ENCODE measurements at regions not wholly inside any gene's neighbourhood (a gene's known extent, or its start where the extent isn't known, plus 50 kb on each side); places are given as distances from the start of the nearest gene placed in this dataset.
"Not testable (repeated sequence)": the region's sequence is repeated elsewhere in the genome, so short reads cannot be mapped to it uniquely, and the experiment has no call there.

GRCh38 chr3:166303681-166304080 lies 466.5 kb upstream of the BCHE start:
- DNase-seq, result no peak

GRCh38 chr3:166302331-166302730 lies 465.1 kb upstream of the BCHE start:
- no peak for DNase-seq

GRCh38 chr3:166296179-166296783 lies 459.1 kb upstream of the BCHE start:
- DNase-seq, result no peak

GRCh38 chr3:166291186-166291955 lies 454.1 kb upstream of the BCHE start:
- DNase-seq, result no peak

- no peak for DNase-seq
Measured at GRCh38 chr3:166285001-166285400, 447.8 kb upstream of the BCHE start.

- no peak for DNase-seq
Measured at GRCh38 chr3:166283840-166284239, 446.6 kb upstream of the BCHE start.

GRCh38 chr3:166282931-166283330 lies 445.7 kb upstream of the BCHE start:
- no peak for DNase-seq

GRCh38 chr3:166279636-166280035 lies 442.4 kb upstream of the BCHE start:
- DNase-seq, result no peak

- no peak for DNase-seq
Measured at GRCh38 chr3:166275024-166275390, 437.8 kb upstream of the BCHE start.

GRCh38 chr3:166274351-166275023 lies 437.3 kb upstream of the BCHE start:
- DNase-seq, result no peak

GRCh38 chr3:166270429-166270828 lies 433.2 kb upstream of the BCHE start:
- DNase-seq, result no peak

GRCh38 chr3:166265153-166265552 lies 427.9 kb upstream of the BCHE start:
- no peak for DNase-seq

- DNase-seq, result no peak
Measured at GRCh38 chr3:166263460-166263859, 426.2 kb upstream of the BCHE start.

- not testable (repeated sequence) for DNase-seq
Measured at GRCh38 chr3:166258293-166258850, 421.1 kb upstream of the BCHE start.

GRCh38 chr3:166257715-166258114 lies 420.5 kb upstream of the BCHE start:
- DNase-seq, result no peak

GRCh38 chr3:166248784-166249183 lies 411.6 kb upstream of the BCHE start:
- no peak for DNase-seq

GRCh38 chr3:166243511-166243910 lies 406.3 kb upstream of the BCHE start:
- DNase-seq, result no peak

GRCh38 chr3:166223120-166223519 lies 385.9 kb upstream of the BCHE start:
- no peak for DNase-seq

- DNase-seq, result no peak
Measured at GRCh38 chr3:166211451-166211850, 374.2 kb upstream of the BCHE start.

- DNase-seq, result no peak
Measured at GRCh38 chr3:166209701-166210100, 372.5 kb upstream of the BCHE start.

- DNase-seq, result no peak
Measured at GRCh38 chr3:166205158-166205557, 367.9 kb upstream of the BCHE start.

- no peak for DNase-seq
Measured at GRCh38 chr3:166201476-166201875, 364.3 kb upstream of the BCHE start.

- DNase-seq, result no peak
Measured at GRCh38 chr3:166199491-166199890, 362.3 kb upstream of the BCHE start.

- no peak for DNase-seq
Measured at GRCh38 chr3:166195808-166196207, 358.6 kb upstream of the BCHE start.

Measured in T1000 (cell line).